ENCODE measurements at regions not wholly inside any gene's neighbourhood (a gene's known extent, or its start where the extent isn't known, plus 50 kb on each side); places are given as distances from the start of the nearest gene placed in this dataset.
"Not testable (repeated sequence)": the region's sequence is repeated elsewhere in the genome, so short reads cannot be mapped to it uniquely, and the experiment has no call there.

- no peak for DNase-seq (ENCODE audit: low read depth)
Observed at GRCh38 chr18:25490316-25490715, 138.3 kb upstream of the ZNF521 start.

GRCh38 chr18:25473008-25473407 is 121.0 kb upstream of the ZNF521 start:
- DNase-seq (ENCODE audit: low read depth) = no peak

- DNase-seq (ENCODE audit: low read depth) = not testable (repeated sequence)
Observed at GRCh38 chr18:25470756-25471524, 119.0 kb upstream of the ZNF521 start.

- DNase-seq (ENCODE audit: low read depth) = no peak
Observed at GRCh38 chr18:25470062-25470461, 118.1 kb upstream of the ZNF521 start.

- DNase-seq (ENCODE audit: low read depth) = no peak
Observed at GRCh38 chr18:25469489-25469888, 117.5 kb upstream of the ZNF521 start.

- DNase-seq (ENCODE audit: low read depth) = no peak
Observed at GRCh38 chr18:25467226-25467987, 115.4 kb upstream of the ZNF521 start.

GRCh38 chr18:25465152-25465732 is 113.3 kb upstream of the ZNF521 start:
- no peak for DNase-seq (ENCODE audit: low read depth)

GRCh38 chr18:25464227-25464626 is 112.3 kb upstream of the ZNF521 start:
- DNase-seq (ENCODE audit: low read depth) = no peak

GRCh38 chr18:25463726-25464125 is 111.8 kb upstream of the ZNF521 start:
- no peak for DNase-seq (ENCODE audit: low read depth)

- DNase-seq (ENCODE audit: low read depth) = no peak
Observed at GRCh38 chr18:25459814-25460213, 107.8 kb upstream of the ZNF521 start.

GRCh38 chr18:25457601-25458000 is 105.6 kb upstream of the ZNF521 start:
- DNase-seq (ENCODE audit: low read depth) = no peak

GRCh38 chr18:25457126-25457525 is 105.2 kb upstream of the ZNF521 start:
- no peak for DNase-seq (ENCODE audit: low read depth)

- DNase-seq (ENCODE audit: low read depth) = no peak
Observed at GRCh38 chr18:25456334-25457010, 104.5 kb upstream of the ZNF521 start.

- DNase-seq (ENCODE audit: low read depth) = no peak
Observed at GRCh38 chr18:25455646-25456045, 103.7 kb upstream of the ZNF521 start.

- no peak for DNase-seq (ENCODE audit: low read depth)
Observed at GRCh38 chr18:25455159-25455558, 103.2 kb upstream of the ZNF521 start.

GRCh38 chr18:25454730-25455129 is 102.8 kb upstream of the ZNF521 start:
- DNase-seq (ENCODE audit: low read depth) = no peak

- DNase-seq (ENCODE audit: low read depth) = no peak
Observed at GRCh38 chr18:25454270-25454659, 102.3 kb upstream of the ZNF521 start.

GRCh38 chr18:25453556-25454269 is 101.7 kb upstream of the ZNF521 start:
- no peak for DNase-seq (ENCODE audit: low read depth)

GRCh38 chr18:25451077-25451658 is 99.2 kb upstream of the ZNF521 start:
- no peak for DNase-seq (ENCODE audit: low read depth)

GRCh38 chr18:25449046-25449445 is 97.1 kb upstream of the ZNF521 start:
- no peak for DNase-seq (ENCODE audit: low read depth)

GRCh38 chr18:25446972-25447371 is 95.0 kb upstream of the ZNF521 start:
- DNase-seq (ENCODE audit: low read depth) = no peak

GRCh38 chr18:25445430-25445829 is 93.5 kb upstream of the ZNF521 start:
- DNase-seq (ENCODE audit: low read depth) = no peak
